Inflammatory macrophage treated with lipopolysaccharide for 1 hour (primary cell): ENCODE measurements at regions not wholly inside any gene's neighbourhood (a gene's known extent, or its start where the extent isn't known, plus 50 kb on each side); places are given as distances from the start of the nearest gene placed in this dataset.

ENCODE experiments used
- DNase-seq, 2 donors: peaks; one replicate each; pipeline ENCODE4 v3.0.0-alpha.2; 2020 to 2022

DNA sequence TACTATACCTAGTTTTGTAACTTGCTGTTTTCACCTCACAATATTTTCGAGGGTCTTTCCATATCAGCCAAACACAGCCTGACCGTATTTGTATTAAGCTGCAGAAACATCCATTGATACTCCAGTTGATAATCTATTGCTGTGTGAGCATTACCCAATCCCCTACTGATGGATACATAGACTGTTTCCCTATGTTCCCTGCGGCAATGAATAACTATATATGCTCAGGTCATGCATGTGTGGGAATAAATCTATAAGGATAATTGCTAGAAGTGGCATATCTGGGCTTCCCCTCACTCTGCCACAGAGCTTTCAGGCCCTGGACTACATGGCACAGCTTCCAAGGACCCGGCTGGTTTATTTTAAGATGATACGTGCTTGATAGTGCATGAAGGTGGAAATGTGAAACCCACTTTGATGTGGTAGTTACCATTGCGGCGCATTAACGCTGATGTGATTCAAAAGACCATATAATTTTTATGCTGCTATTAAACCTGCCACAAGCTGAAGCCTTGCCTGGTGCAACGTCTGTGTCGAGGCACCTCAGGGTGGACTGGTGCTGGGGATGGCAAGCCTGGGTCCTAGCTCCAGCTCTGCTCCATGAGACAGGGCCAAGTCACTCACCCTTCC, 81.4 kb upstream of the KCNK12 start:
- DNase-seq = no peak

DNA sequence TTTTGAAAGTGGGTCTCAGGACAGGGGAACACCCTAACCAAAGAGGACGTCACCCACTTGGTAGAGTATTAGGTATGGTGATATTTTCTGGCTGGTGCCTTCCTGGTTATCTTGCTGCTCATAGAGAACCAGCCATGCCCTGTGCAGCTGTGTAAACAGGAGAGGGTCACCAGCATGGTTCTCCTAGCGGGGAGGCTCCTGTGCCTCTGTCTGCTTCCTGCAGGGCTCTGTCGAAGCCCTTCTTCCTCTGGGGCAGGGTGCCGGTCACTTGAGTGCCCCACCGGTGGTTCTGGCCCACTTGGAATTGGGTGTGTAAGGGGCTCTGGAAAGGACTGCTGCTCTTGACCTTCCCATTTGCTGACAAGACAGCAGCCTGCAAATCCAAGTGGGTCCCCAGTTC, 80.5 kb upstream of the KCNK12 start:
- DNase-seq = no peak

GRCh38 chr2:47650001-47650535, 79.3 kb upstream of the KCNK12 start:
- DNase-seq = no peak

DNA sequence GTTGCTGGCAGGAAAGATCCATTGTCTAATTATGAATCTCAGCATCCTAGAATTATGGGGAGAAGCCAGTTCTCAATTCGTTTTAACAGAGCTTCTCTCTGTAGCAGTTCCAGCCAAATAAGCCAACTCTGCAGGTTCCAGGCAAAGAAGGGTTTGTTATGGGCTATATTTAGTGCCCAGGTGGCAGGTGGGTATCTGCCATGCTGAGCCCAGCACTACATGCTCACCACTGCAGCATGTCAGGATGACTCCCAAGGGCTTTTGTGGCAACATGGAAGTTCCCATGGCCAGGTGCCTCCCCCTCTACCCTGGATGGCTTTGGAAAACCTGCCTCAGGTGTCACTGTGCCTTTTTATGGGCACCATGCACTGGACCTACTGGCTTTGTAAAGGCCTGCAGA, 74.5 kb upstream of the KCNK12 start:
- DNase-seq = no peak

DNA sequence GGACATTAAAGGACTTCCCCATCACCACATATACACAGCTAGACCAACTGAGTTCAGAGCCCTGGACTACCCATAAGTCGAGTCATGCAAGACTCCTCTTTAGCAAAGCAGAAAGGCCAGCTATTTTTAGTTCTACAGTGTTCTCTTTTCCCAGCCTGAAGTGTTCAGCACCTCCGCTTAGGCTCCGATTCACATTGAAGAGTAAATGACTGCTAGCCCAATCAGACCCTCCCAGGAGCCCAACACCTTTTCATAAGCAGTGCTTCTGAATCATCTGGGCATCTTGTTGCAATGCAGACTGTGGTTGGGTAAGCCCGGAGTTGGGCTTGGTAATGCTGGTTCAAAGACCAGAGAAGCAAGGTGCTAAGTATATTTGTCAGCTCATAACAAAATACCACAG, 73.6 kb upstream of the KCNK12 start:
- DNase-seq = no peak

DNA sequence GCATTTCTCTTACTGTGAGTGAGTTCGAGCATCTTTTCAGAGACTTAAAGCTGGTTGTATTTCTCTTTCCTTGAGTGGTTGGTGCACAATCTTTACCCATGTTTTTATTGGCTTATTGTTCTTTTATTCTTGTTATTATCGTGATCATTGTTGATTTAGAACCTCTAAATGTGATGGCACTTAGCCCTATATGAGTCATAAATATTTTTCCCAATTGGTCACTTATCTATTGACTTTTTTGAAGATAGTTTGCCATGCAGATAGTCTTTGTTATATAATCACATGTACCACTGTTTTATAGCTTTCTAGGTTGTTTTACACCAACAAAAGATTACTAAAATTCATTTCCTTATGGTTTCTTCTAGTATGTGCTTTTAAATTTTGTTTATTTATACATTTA, 70.6 kb upstream of the KCNK12 start:
- DNase-seq = no peak

DNA sequence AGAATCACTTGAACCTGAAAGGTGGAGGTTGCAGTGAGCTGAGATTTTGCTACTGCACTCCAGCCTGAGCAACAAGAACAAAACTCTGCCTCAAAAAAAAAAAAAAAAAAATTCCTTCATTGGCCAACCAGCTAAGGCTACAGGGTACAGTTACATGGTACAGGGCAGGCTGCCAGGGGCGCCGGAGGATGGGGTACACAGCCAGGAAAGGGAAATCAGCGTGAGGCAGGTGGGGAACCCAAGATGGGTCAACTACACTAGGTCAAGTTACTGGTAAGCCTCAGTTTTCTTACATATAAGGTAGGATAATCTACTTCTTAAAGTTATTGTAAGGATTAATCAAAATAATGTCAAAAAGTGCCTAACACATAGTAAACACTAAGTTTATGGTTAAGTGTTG, 69.6 kb upstream of the KCNK12 start:
- DNase-seq = no peak

DNA sequence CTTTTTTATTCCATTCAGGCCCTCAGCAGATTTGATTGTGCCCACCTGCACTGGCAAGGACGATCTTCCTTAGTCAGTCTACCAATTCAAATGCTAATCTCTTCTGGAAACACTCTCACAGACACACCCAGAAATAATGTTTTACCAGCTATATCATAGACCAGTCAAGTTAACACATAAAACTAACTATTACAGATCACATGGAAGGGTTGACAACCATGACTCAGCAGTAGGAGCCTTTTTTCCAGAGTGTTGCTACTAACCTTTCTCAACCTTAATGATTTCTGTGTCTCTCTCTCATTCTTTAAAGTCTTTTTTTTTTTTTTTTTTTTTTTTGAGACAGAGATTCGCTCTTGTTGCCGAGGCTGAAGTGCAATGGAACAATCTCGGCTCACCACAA, 68.7 kb upstream of the KCNK12 start:
- no peak for DNase-seq

GRCh38 chr2:47638430-47638829, 67.6 kb upstream of the KCNK12 start:
- DNase-seq = no peak

GRCh38 chr2:47636596-47637264, 65.9 kb upstream of the KCNK12 start:
- DNase-seq = no peak

GRCh38 chr2:47636176-47636575, 65.4 kb upstream of the KCNK12 start:
- DNase-seq = no peak

DNA sequence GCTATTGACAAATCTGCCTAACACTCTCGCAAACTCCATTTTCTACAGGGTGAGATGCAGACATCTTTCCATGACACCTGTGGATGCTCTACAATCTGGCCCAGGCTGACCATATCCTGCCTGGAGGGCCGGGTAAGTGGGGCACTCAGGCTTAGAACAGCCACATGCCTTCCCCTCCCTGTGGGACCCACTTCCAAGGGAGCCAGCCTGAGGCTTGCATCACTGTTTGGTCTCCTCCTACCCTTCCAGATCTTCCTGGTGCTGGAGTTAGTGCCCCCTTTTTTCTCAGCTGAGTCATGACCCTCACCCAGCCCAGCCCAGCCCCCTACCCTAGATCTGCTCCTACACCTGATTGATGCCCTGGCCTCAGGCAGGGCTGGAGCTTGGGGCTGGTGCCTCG, 62.0 kb upstream of the KCNK12 start:
- DNase-seq = no peak

- DNase-seq = peak in 1 of 2 donors; percentile 11
Observed at GRCh38 chr2:47631792-47632398, 61.1 kb upstream of the KCNK12 start.

DNA sequence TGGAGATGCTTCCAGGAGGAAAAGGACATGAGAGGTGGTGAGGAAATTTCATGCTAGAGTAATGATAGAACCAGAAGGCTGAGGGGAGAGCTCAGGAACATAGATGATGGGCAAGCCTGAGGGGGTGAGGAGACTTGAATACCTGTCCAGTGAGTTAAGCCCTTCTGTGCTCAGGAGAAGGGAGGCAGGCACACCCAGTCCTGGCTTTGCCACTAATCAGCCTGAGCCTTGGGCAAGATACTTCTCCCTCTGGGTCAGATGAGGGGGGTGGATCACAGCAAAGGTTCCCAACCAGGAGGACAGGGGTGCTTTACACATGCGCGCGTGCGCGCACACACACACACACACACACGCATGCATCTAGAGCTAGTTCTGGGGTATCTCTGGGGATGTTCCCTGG, 60.5 kb upstream of the KCNK12 start:
- no peak for DNase-seq

DNA sequence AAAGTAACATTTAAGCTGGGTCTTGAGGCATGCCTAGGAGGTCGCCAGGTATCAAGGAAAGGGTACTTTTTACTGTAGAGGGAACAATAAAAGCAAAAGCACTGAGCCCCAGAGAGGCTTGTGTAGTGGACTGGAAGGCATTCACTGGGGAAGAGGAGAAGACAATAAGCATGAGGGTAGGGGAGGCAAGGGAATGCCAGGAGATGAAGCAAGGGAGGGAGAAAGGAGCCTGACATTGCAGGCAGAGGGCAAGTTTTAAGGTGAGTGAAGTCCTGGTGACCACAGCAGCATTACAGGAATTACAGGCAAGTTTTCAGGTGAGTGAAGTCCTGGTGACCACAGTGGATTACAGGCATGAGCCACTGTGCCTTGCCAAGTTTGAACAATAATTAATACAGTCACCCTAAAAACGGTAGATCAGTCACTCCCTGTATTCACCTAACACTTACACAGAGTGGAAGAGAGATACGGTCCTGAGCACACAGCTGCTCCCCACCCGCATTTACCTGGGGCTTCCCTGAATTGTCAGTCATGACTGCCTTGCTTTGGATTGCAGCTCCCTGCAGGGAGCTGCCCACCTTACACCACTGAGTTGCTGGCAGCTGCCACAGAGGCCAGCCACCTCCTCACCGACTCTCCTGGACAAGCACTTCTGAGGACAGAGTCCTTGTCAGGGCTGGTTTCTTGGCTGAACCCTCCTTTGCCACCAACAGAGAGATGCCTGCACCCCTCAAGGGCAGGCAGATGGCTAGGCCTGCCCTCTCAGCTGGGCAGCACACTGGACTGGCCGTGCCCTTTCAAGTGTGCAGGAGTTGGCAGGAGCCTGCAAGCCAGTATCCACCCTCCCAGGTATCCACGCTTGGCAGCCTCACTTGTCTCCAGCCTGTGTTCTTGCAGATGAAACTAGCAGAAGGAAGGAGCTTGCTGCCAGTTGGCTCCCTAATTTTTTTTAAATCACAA, 59.0 kb upstream of the KCNK12 start:
- no peak for DNase-seq

GRCh38 chr2:47628904-47629303, 58.1 kb upstream of the KCNK12 start:
- DNase-seq = no peak

DNA sequence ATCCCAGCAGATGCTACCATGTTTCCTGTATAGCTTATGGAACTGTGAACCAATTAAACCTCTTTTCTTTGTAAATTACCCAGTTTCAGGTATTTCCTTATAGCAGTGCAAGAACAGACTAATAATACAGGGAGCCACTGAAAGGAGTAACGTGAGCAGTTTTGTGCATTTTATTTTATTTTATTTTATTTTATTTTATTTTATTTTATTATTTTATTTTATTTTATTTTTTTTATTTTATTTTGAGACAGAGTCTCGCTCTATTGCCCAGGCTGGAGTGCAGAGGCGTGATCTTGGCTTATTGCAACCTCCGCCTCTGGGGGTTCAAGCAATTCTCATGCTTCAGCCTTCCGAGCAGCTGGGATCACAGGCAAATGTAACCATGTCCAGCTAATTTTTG, 55.9 kb upstream of the KCNK12 start:
- DNase-seq = no peak

DNA sequence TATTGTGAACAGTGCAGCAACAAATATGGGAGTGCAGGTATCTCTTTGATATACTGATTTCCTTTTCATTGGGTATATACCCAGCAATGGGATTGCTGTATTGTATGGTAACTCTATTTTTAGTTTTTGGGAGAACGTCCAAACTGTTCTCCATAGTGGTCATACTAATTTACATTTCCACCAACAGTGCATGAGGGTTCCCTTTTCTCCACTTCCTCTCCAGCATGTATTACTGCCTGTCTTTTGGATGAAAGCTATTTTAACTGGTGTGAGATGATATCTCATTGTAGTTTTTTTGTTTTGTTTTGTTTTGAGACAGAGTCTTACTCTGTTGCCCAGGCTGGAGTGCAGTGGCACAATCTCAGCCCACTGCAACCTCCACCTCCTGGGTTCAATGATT, 52.4 kb upstream of the KCNK12 start:
- peak in 1 of 2 donors; percentile 3 for DNase-seq

DNA sequence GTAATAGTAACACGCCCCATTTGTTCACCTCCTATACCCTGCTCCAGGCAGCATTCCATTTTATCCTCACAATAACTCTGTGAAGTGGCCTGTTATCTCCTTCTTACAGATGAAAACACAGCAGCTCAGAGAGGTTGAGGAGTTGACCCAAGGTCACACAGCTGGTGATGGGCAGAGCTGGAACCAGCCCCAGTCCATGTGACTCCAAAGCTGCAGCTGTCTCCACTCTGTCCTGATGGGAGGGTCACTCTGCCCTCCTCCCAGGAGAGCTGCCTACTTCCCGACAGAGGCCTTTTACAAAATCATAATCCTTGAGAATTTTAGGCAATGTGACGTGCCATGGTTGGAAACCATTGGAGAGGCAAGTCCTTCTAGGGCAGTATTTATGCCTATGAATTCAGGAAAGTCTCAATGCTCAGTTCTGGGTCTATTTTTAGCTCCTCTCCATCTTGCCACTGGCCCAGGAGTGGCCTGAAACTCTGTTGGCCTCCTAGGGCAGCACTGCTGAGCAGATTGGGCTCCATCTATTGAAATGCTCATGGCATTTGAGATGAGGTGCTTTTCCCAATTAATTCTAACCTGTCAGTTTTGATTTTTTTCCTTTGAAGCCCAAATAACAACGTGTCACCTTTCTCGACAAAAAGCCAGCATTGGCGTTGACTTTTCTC, 50.1 kb upstream of the KCNK12 start:
- DNase-seq = no peak
